Kidney capillary endothelial cell (primary cell): ENCODE measurements at regions not wholly inside any gene's neighbourhood (a gene's known extent, or its start where the extent isn't known, plus 50 kb on each side); places are given as distances from the start of the nearest gene placed in this dataset.
"Not testable (repeated sequence)": the region's sequence is repeated elsewhere in the genome, so short reads cannot be mapped to it uniquely, and the experiment has no call there.

Experiments used
- DNase-seq: peaks from one replicate; pipeline ENCODE4 v3.0.0-alpha.2; 2018; ENCODE audit warnings: low spot score

DNA sequence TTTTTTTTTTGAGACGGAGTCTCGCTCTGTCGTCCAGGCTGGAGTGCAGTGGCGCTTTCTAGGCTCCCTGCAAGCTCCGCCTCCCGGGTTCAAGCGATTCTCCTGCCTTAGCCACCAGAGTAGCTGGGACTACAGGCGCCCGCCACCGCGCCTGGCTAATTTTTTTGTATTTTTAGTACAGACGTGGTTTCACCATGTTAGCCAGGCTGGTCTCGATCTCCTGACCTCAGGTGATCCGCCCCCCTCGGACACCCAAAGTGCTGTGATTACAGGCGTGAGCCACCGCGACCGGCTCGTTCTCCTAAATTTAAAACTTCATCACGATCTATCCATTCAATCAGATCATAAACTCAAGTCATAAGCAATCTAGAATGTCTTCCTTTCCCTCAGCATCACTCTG is 359.5 kb upstream of the BRINP3 start:
- not testable (repeated sequence) for DNase-seq

GRCh38 chr1:190837888-190838287 is 360.2 kb upstream of the BRINP3 start:
- no peak for DNase-seq

- DNase-seq = no peak
Observed at GRCh38 chr1:190847166-190847565, 369.5 kb upstream of the BRINP3 start.

GRCh38 chr1:190849346-190849745 is 371.7 kb upstream of the BRINP3 start:
- DNase-seq = no peak

DNA sequence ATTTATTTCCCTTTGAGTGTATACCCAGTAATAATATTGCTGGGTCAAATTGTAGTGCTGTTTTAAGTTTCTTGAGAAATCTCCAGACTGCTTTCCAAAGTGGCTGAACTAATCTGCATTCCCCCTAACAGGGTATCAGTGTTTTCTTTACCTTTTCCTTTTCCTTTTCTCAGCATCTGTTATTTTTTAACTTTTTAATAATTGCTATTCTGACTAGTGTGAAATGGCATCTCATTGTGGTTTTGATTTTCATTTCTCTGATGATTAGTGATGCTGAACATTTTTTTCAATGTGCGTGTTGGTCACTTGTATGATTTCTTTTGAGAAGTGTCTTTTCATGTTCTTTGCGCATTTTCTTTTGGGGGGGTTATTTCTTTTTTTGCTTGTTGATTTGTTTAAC is 374.9 kb upstream of the BRINP3 start:
- no peak for DNase-seq

DNA sequence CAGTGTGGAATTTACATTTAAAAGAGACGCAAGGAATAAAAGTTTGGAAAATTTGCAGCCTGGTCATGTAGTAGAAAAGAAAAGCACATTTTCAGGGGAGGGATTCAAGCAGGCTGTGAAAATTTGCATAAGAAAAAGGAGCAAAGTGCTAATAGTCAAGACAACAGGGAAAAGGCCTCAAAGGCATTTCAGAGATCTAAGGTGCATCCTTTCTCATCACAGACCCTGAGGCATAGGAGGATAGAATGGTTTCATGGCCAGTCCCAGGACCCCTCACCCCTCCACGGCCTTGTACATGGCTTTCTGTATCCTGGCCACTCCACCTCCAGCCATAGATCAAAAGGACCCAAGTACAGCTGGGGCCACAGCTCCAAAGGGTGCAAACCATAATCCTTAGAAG is 380.5 kb upstream of the BRINP3 start:
- no peak for DNase-seq

- DNase-seq = no peak
Observed at GRCh38 chr1:190864013-190864641, 386.5 kb upstream of the BRINP3 start.

DNA sequence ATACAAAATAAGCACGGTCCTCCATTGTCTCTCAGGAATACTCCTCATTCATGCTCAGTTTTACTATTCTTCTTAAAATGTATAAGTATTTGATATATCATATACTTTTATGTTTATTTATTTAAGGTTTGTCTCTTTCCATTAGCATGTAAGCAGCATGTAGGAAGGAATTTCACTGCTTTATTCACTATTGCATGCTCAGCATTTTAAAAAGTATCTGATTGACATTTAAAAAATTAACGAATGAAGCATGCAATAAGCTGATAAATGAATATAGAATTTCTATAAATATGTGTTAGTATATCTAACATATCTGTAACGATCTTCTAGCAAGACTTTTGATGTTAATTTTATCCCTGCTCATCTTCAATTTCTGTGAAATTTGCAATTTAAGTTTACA is 402.7 kb upstream of the BRINP3 start:
- no peak for DNase-seq

DNA sequence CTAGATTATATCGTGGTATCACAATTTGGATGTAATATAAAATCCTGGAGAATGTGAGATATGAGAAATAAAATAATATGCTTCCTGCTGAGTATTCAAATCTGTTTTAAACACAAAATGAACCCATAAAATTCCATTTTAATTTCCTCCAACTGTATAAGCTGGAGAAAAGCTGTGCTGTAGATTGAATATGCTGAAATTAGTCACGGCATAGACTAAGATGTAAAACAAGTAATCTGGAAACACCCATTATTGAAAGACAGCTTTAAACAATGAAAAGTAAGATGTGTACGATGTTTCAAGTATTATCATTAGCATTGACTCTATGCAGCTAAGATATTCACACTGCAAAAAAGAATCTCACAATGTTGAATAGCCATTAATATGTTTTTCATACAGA is 403.4 kb upstream of the BRINP3 start:
- no peak for DNase-seq

DNA sequence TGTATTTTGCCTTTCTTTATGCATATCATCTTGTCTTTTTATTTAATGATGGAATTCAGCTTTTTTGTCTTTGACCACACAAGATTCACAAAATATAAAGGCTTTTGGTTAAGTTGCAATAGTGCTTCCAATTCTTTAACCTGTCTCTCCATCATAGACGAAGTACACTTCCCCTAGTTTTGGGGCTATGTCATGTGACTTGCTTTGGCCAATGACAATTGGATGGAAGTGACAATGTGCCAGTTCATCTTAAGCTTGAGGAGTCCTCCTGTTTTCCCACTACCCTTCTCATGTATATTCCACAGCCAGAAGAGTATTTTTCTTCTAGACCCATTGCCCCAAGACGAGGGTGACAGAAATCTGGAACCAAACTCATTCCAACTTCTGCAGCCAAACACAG is 419.6 kb upstream of the BRINP3 start:
- no peak for DNase-seq

DNA sequence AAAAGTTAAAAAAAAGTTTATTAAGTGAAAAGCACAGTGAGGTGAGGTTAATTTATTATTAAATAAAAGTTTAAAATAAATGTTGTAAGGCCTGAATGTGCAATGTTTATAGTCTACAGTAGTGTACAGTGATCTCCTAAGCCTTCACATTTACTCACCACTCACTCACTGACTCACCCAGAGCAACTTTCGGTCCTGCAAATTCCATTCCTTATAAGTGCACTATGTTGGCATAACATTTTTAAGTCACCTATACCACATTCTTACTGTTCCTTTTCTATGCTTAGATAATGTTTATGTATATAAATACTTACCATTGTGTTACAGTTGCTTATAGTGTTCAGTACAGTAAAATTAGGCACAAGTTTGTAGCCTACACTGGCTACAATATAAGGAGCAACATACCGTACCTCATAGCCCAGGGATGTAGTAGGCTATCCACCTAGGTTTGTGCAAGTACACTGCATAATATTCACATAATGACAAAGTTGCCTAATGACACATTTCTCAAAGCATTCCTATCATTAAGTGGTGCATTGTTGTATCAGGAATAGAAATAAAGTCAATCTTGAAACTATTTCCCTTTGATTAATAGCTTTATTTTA is 426.5 kb upstream of the BRINP3 start:
- DNase-seq = no peak

DNA sequence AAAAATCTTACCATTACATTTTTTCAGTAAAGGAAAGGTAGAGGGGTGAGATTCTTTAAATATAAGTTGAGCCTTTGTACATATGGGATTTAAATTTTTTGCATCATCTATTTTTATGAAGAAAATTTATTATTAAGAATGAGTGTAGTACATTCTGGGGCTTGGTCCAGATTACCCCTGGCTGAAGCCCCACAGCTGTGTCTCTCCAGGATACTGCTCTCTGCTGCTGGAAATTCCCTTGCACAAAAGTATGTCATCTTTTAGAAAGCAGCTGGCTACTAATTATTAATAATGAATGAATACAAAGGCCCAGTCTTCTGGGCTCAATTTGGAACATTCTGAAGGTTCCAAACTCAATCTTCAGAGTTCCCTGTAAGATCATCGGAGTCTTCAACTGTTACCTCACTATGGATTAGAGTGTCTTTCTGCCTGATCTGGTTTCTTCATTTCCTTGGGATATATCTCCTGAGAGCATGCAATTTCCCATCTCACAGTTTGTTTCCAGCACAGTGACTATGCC is 428.6 kb upstream of the BRINP3 start:
- DNase-seq = no peak

DNA sequence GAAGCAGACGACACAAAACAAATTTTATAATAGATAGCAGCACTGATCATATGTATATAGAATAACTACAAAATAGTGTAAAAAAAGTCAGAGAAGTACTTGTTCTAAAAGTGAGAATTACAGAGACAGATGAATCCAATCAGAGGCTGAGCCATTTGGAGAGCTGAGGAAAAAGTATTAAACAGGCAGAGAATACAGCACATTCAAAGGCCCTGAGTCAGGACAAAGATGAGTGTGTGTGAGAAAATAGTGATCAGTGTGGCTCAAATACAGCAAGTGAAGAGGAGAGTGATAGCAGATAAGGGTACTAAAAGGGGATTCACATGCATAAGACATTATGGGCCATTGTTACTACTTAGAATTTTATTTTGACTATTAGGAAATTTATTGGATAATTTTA is 430.6 kb upstream of the BRINP3 start:
- DNase-seq = no peak

DNA sequence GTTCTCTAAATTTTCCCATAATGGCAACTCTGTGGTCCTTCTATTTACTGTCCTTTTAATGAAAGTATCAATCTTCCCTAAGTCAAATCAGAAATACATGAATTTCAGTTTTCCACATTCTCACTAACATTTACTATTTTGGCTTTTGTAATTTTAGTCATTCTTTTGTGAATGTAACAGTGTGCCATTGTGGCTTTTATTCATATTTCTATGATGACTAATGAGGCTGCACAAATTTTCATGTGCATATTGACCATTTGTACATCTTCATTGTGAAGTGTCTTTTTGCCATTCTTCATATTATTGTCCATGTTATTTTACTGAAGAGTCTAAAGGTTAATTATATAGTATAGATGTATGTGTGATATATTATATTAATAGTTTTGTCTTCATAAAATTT is 431.0 kb upstream of the BRINP3 start:
- no peak for DNase-seq

- no peak for DNase-seq
Observed at GRCh38 chr1:190935925-190936324, 458.3 kb upstream of the BRINP3 start.

- DNase-seq = no peak
Observed at GRCh38 chr1:190936337-190936736, 458.7 kb upstream of the BRINP3 start.

DNA sequence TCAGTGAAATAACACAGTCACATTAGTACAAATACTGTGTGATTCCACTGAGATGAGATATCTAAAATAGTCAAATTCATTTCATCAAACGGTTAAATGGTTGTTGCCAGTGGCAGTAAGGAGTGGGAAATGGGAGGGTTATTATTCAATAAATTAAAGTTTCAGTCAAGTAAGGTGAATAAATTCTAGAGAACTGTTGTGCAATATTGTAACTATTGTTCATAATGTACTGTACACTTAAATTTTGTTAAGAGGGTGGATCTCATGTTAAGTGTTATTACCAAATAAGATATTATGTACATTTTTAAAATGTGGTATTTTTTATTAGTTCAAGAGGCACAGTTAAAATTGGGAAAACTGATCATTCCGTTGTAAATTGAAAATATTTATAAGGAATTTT is 463.3 kb upstream of the BRINP3 start:
- DNase-seq = no peak

DNA sequence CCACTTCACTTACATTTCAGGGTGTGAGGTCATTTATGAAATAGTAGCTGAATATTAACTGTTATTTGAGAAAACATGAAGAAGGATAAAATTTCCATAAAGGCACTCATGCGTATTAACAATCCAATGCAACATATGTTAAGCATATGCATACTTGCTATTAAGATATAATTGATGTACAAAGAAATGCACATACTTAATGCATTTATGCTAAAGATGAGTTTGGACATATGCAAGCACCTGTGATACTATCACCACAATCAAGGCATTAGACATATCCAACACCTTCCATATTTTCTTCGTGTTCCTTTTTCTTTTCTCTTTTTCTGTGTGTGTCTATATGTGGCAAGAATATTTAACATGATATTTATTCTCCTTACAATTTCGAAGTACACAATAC is 464.8 kb upstream of the BRINP3 start:
- no peak for DNase-seq

DNA sequence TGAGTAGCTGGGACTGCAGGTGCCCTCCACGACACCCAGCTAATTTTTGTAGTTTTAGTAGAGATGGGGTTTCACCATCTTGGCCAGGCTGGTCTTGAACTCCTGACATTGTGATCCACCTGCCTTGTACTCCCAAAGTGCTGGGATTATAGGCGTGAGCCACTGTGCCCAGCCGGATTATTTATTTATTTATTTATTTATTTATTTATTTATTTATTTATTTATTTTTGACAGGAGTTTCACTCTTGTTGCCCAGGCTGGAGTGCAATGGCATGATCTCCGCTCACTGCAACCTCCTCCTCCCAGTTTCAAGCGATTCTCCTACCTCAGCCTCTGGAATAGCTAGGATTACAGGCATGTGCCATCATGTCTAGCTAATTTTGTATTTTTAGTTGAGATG is 466.1 kb upstream of the BRINP3 start:
- DNase-seq = not testable (repeated sequence)

- DNase-seq = no peak
Observed at GRCh38 chr1:190949939-190950338, 472.3 kb upstream of the BRINP3 start.

DNA sequence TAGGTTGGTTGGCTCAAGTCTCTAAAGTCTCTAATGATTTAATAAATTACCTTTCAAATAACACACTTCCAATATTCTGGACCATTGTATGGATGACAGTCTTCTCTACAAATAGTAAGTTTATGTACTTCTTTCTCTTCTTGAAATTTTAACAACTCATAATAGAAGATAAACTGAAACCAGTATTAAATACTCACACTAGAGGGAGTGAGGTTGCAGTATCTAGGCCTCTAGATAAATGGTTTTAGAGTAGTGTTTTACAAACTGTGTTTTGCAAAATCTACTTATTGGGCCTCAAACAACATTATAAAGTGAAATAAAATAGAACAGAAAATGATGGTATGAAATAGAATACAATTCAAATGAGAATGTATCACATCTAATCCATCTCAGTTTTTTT is 479.9 kb upstream of the BRINP3 start:
- no peak for DNase-seq

- DNase-seq = no peak
Observed at GRCh38 chr1:190963321-190963720, 485.7 kb upstream of the BRINP3 start.

DNA sequence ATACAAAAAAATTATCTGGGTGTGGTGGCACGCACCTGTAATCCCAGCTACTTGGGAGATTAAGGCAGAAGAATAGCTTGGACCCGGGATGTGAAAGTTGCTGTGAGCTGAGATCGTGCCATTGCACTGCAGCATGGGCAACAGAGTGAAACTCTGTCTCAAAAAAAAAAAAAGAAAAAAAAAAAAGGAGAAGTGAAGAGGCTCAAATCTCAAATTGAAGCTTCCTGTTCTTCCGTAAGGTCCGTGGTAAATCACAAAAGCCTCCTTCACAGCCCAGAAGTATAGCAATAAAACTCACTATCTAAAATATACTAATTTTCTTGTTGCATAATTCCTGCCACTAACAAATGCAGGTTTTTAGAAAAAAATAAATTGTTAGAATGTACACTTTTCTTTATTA is 498.2 kb upstream of the BRINP3 start:
- DNase-seq = no peak

- no peak for DNase-seq
Observed at GRCh38 chr1:191002768-191003167, 525.1 kb upstream of the BRINP3 start.
